ENCODE measurements at regions not wholly inside any gene's neighbourhood (a gene's known extent, or its start where the extent isn't known, plus 50 kb on each side); places are given as distances from the start of the nearest gene placed in this dataset.

DNA sequence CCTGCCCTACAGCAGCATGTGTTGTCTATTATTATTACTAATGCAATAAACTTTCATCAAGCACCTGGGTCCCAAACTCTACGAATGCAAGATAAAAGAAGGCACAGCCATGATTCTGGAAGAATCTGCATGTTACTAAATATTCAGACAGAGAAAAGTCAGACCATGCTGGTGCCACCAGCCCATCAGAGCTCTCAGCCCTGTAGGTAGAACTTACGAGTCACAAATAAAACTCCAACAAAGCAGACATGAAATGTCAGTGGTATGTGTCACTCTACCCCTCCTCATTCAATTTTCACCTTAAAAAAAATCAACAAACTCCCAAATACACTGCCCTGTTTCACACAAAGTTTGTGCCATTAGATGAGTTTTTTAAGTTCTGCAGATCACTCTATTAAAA, 62.4 kb upstream of the TIAM1 start:
- DNase-seq: no peak

- no peak for DNase-seq
Measured at GRCh38 chr21:31405604-31406003, 61.5 kb upstream of the TIAM1 start.

GRCh38 chr21:31403596-31404333, 59.7 kb upstream of the TIAM1 start:
- DNase-seq: no peak

GRCh38 chr21:31399591-31399990, 55.5 kb upstream of the TIAM1 start:
- no peak for DNase-seq

DNA sequence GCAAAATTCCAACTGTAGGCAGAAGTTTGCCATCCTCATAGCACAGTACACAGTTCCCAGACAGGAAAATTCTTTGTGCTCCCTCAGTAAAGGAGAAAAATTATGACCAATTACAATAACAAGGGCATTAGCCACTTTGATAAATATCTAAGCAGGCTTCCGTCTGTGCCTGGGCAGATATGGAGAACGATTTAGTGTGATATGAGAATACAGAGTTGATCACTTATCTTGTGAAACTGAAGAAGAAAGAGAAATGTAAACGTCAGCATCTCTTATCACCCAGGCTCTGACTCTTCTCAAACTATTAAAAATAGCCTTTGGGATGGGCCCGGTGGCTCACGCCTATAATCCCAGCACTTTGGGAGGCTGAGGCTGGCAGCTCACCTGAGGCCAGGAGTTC, 54.5 kb upstream of the TIAM1 start:
- DNase-seq: no peak

GRCh38 chr21:31397939-31398338, 53.9 kb upstream of the TIAM1 start:
- no peak for DNase-seq

DNA sequence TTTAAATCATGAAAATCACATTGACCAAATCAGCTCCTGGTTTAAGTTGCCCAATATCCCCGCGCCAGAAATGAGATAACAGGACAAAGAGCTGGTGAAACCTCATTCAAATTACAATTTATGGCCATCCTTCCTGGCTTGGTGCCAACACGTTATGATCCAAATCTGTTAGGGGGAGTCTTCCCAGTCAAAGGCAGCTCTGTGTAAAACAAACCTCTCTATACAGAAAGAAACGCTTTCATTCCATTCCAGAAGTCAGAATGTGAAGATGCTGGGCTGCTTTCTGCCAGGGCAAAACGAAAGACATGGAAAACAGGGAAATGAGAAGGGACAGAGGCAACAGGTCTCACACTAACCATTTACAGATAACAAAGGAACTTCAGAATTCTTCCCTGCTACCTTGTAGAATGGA, 53.5 kb upstream of the TIAM1 start:
- no peak for DNase-seq

DNA sequence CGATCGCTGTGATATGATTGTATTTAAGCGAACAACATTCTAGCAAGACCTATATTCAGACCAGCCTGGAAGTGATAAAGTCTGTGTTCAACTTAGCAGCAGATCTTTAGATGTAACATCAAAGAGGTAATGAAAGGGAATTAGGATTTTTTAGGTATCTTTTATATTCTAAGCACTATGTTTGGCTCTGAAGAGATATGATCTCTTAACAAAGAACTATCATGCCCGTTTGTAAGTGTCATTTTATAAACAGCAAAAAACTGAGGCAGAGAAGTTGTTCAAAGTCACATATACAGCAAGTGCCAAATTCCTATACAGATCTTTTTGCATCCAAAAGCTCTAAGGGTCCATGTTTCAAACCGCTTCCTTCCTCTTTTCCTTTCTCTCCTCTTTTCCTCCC, 53.0 kb upstream of the TIAM1 start:
- DNase-seq: no peak

GRCh38 chr21:31396399-31396798, 52.3 kb upstream of the TIAM1 start:
- no peak for DNase-seq

DNA sequence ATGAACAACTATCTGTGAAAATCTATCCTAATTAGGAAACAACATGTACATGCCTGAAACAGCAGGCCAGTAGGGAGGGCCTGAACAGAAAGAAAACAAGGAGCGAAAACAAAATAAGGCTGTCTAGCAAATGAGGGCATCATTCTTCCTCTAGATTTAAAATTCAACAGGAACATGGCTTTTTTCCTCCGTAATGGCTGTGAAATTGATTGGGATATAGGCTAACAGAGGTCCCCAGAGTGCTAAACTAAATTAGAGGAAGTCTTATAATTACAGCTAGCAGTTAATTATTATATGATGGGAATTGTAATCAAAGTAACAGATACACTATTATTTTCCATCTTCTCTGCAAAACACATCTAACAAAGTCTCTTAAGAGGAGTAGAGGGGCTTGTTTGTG, 51.7 kb upstream of the TIAM1 start:
- no peak for DNase-seq

DNA sequence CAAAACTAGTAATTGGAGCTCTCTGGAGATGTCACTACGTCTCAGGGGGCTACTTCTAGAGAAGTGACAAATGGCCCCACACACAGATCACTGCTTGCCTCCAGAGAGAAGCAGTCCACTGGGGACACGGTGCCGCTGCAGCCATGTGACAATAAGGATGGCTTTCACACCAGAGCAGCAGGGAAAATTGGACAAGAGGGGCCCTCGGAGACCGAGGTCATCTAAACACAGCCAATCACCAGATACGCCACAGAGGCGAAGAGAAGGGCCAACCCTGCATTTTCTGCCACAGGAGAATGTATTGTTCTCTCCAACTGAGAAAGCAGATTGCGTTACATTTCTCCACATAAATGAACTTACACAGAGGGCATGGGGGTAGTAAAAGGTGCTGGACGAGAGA, 51.2 kb upstream of the TIAM1 start:
- DNase-seq: no peak

DNA sequence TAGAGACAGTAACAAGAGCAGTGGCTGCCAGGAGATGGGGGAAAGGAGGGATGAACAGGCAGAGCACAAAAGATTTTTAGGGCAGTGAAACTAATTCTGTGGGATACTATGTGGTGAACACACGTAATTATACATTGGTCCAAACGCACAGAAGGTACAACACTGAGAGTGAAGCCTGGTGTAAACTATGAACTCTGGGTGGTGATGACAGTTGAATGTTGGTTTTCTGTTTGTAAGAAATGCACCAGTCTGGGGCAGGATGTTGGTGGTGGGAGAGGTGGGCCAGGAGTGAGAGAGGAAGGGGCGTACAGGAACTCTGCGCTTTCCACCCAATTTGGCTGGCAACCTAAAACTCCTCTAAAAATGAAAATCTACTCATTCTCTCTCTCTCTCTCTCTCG, 50.2 kb upstream of the TIAM1 start:
- DNase-seq: no peak

Data from amniotic stem cell (primary cell).